SJCRH30 (cell line): ENCODE measurements at regions not wholly inside any gene's neighbourhood (a gene's known extent, or its start where the extent isn't known, plus 50 kb on each side); places are given as distances from the start of the nearest gene placed in this dataset.

Experiments used
- DNase-seq, 2 experiments: peaks; one replicate each; pipeline ENCODE4 v3.0.0-alpha.2; 2015 to 2020
- H3K27ac ChIP-seq: fragments of 250-450 bp; sonication (Bioruptor Pico); 2 replicates; pipeline ENCODE4 v1.5.1; 2020; ENCODE audit warnings: mild to moderate bottlenecking, moderate library complexity
- H3K27me3 ChIP-seq: fragments of 250-450 bp; sonication (Bioruptor Pico); 2 replicates; pipeline ENCODE4 v1.5.1; 2020; ENCODE audit warnings: mild to moderate bottlenecking, moderate library complexity
- H3K36me3 ChIP-seq: fragments of 250-450 bp; sonication (Bioruptor Pico); 2 replicates; pipeline ENCODE4 v1.5.1; 2020; ENCODE audit warnings: mild to moderate bottlenecking, moderate library complexity
- H3K4me1 ChIP-seq: fragments of 250-450 bp; sonication (Bioruptor Pico); 2 replicates; pipeline ENCODE4 v1.5.1; 2020; ENCODE audit warnings: mild to moderate bottlenecking, moderate library complexity
- H3K4me3 ChIP-seq: fragments of 250-450 bp; sonication (Bioruptor Pico); 2 replicates; pipeline ENCODE4 v1.5.1; 2020; ENCODE audit warnings: mild to moderate bottlenecking, moderate library complexity
- H3K9me3 ChIP-seq: fragments of 250-450 bp; sonication (Bioruptor Pico); replicated peaks from 2 replicates; pipeline ENCODE4 v1.5.1; 2020; ENCODE audit warnings: mild to moderate bottlenecking, moderate library complexity

DNA sequence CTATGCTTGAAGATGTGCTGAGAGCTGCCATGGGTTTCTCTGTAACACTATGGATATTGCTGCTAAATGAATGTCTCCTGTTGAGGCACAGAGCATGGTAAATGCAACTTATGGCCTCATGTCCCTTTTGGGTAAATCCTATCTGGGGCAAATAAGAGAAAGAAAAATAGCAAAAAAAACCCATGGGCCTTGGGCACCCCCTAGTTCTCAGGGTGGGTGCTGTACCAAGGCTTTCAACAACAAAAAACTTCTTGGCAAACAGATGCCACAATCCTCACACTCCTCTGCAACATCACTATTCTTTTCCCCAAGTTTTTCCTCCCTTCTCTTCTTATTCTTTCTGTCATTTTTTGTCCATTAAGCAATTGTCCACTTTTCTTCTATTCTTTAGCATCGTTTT, 340.1 kb upstream of the ROBO2 start:
- H3K36me3 ChIP-seq = no peaks in the 10 kb centered on the region
- H3K4me1 ChIP-seq = no peaks in the 10 kb centered on the region
- no peak for DNase-seq
- H3K27me3 ChIP-seq = no peaks in the 10 kb centered on the region
- H3K9me3 ChIP-seq = no peaks in the 10 kb centered on the region
- no peak overlapping the region for H3K27ac ChIP-seq
- no peak overlapping the region for H3K4me3 ChIP-seq

DNA sequence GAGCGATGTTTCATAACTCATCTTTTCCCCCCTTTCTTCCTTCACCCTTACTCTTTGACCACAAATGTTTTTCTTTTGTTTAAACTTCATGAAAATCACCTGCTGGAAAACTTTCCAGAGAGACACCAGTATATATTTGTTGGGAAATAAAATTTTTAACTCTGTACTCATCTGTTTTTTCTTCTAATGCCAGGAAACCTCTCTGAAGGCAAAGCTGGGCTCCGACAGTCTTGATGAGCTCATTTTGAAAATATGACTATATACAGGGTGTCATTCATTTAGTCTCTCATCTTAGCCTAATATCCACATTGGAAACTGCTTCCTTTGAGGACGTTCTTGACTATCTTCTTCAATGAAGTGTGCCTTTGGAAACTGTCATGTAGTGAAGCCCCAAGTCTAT, 339.6 kb upstream of the ROBO2 start:
- DNase-seq = no peak
- H3K36me3 ChIP-seq = no peaks in the 10 kb centered on the region
- H3K4me3 ChIP-seq = no peak overlapping the region

DNA sequence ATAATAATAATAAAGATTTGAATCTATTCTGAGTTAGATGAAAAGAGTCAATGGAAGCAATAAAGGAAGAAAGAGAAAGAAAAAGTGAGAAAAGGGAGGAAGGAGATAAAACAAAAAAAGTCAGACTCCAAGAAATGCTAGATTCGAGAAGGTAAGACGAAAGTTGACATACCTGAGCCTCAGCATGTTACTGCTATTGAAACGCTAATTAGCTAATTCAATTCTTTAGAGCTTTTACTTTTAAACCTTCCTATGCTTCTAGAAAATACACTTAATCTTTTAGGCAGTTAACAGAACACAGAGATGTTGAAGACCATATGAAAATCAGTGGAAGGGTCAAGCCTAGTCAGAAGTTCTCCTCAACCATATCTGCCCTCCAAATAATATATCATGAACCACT, 337.2 kb upstream of the ROBO2 start:
- Histone ChIP-seq H3K27ac (no peak overlapping the region), H3K4me3 (no peak overlapping the region), H3K9me3 (no peaks in the 10 kb centered on the region), H3K27me3 (no peaks in the 10 kb centered on the region), H3K4me1 (no peaks in the 10 kb centered on the region), H3K36me3 (no peaks in the 10 kb centered on the region)
- DNase-seq = no peak

More for the DNA sequence above, 339.6 kb upstream of the ROBO2 start:
- no peaks in the 10 kb centered on the region for H3K9me3 ChIP-seq
- H3K27me3 ChIP-seq = no peaks in the 10 kb centered on the region
- H3K27ac ChIP-seq = no peak overlapping the region
- H3K4me1 ChIP-seq = no peaks in the 10 kb centered on the region

DNA sequence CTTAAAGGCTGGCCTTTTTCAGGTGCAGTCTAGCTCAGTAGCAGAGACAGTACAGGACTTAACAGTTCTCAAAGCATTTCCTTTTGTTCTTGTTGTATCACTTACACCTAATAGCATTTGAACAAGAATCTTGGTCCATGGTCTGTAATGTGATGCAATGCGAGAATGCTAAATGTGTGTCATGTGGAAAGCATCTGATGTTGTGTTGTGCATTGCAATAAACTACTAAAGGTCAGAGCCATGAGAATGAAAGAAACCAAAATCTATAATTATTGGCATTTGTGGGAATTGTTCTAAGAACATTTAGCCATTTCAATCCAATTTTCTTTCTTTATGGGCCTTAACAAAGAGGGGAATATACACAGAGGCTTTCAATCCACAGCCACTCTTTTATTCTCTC, 324.5 kb upstream of the ROBO2 start:
- Histone ChIP-seq H3K27me3 (no peaks in the 10 kb centered on the region), H3K4me3 (no peak overlapping the region), H3K36me3 (no peaks in the 10 kb centered on the region), H3K27ac (no peak overlapping the region), H3K9me3 (no peaks in the 10 kb centered on the region), H3K4me1 (no peaks in the 10 kb centered on the region)
- DNase-seq = no peak

DNA sequence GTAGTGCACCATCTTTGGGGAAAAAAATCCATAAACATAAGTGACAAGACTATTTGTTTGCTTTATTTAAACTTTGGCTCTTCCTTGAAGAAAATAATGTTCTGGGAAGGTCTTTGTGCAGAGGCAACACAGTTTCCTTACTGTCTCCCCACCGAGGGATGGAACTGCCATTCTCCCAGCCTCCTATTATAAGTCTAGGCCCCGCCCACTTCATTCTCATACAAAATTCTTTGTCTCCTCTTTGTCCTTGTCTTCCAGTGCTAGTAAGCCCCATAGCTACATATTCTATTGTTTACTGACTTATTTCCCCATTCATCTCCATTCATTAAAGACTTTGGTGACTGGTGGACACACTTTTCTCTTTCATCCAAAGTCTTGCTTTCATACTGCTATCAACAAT, 316.5 kb upstream of the ROBO2 start:
- DNase-seq = no peak
- H3K4me1 ChIP-seq = no peaks in the 10 kb centered on the region
- H3K4me3 ChIP-seq = no peak overlapping the region
- no peaks in the 10 kb centered on the region for H3K27me3 ChIP-seq
- H3K36me3 ChIP-seq = no peaks in the 10 kb centered on the region
- no peaks in the 10 kb centered on the region for H3K9me3 ChIP-seq
- H3K27ac ChIP-seq = no peak overlapping the region

DNA sequence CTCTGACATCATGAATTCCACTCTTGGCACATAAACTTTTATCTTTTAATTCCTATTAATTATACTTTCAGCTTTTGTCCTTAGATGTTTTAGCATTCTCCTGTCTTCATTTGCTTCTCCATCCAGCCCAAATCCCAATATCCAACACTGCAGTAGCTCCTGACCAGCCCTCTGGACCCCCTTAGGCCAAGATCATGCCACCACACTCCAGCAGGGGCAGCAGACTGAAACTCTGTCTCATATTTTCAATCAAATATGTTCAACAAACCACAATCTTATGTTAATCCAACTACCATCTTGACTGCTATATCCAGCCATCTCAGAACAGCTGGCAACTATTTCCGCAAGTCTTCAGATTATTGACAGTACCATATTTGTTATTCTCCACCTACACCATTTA, 315.8 kb upstream of the ROBO2 start:
- Histone ChIP-seq H3K9me3 (no peaks in the 10 kb centered on the region), H3K4me3 (no peak overlapping the region; the same call in 1 of the 2 replicates), H3K27ac (no peak overlapping the region), H3K4me1 (no peaks in the 10 kb centered on the region), H3K27me3 (no peaks in the 10 kb centered on the region), H3K36me3 (no peaks in the 10 kb centered on the region)
- peak; percentile 7 to 30 for DNase-seq

DNA sequence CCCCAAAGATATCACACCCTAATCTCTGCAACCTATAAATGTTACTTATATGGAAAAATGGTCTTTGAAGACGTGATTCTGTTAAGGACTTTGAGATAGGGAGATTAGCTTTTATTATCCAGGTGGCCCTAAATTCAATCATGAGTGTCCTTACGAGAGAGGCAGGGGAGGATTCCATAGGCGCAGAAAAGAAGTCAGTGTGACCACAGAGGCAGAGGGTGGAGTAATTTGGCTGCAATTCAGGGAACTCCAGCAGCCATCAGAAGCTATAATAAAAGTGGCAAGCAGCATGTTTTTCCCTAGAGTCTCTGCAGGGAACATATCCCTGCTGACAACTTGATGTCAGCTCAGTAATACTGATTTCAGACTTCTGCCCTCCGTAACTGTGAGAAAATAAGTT, 315.2 kb upstream of the ROBO2 start:
- H3K9me3 ChIP-seq = no peaks in the 10 kb centered on the region
- H3K36me3 ChIP-seq = no peaks in the 10 kb centered on the region
- peak; percentile 3 to 34 for DNase-seq
- no peaks in the 10 kb centered on the region for H3K4me1 ChIP-seq
- no peaks in the 10 kb centered on the region for H3K27me3 ChIP-seq
- H3K4me3 ChIP-seq = no peak overlapping the region; the same call in 1 of the 2 replicates
- H3K27ac ChIP-seq = no peak overlapping the region

DNA sequence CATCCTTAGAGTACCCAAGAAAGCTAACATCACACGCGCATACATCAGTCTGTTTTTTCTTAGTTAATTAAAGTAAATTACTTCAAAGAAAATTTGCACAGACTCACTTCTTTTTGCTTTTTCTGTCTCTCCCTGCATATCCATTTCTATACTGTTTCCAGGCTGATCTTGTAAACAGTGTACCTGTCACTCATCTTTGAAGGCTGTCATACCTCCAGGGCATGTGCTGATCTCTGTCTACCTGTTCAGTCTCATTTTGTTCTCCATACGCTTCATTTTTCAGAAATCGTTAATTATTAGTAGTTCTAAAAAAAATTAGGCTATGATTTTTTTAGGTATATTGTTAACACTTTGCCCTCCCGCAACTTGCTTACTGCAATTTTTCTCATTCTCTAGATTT, 313.9 kb upstream of the ROBO2 start:
- no peak for DNase-seq
- no peaks in the 10 kb centered on the region for H3K36me3 ChIP-seq
- H3K27ac ChIP-seq = no peak overlapping the region
- H3K4me3 ChIP-seq = no peak overlapping the region
- no peaks in the 10 kb centered on the region for H3K27me3 ChIP-seq
- no peaks in the 10 kb centered on the region for H3K4me1 ChIP-seq
- H3K9me3 ChIP-seq = no peaks in the 10 kb centered on the region

DNA sequence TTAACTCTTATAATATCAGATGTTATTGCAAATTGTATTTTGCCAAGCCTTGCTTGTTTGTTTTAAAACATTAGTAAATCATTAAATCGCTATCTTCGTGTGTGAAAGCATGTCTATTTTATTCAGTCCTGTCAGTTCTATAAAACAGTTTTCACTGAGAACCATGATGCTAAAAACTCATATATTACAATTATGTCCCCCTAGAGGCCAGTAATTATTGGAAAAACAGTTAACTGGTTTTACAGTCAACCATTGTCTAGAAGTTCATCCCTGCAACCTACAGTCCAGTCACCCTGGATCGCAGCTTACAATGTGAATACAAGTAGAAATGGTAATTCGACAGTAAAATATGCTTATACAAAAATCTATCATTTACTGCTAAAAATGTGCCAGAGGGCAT, 311.5 kb upstream of the ROBO2 start:
- Histone ChIP-seq H3K4me1 (no peaks in the 10 kb centered on the region), H3K36me3 (no peaks in the 10 kb centered on the region), H3K9me3 (no peaks in the 10 kb centered on the region), H3K4me3 (no peak overlapping the region), H3K27me3 (no peaks in the 10 kb centered on the region), H3K27ac (no peak overlapping the region)
- no peak for DNase-seq

DNA sequence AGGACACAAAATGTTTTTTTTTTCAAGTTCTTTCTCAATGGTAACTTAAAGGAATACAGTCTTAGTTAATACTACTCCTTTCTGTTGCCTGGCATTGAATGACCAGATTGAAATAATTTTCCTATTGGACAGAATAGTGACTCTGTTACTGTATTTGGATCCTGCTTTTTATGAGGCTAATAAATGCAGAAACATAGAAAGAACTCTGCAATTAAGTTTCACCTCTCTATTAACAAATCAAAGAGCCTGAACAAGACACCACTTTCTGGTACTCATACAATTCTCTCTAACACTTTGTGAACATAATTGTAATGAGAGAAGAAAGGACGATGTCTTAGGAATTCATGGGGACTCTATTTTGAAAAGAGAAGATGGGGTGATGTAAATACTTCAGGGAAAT, 308.4 kb upstream of the ROBO2 start:
- H3K27me3 ChIP-seq = no peaks in the 10 kb centered on the region
- DNase-seq = no peak
- no peaks in the 10 kb centered on the region for H3K4me1 ChIP-seq
- H3K27ac ChIP-seq = no peak overlapping the region
- H3K36me3 ChIP-seq = no peaks in the 10 kb centered on the region
- H3K4me3 ChIP-seq = no peak overlapping the region
- no peaks in the 10 kb centered on the region for H3K9me3 ChIP-seq

DNA sequence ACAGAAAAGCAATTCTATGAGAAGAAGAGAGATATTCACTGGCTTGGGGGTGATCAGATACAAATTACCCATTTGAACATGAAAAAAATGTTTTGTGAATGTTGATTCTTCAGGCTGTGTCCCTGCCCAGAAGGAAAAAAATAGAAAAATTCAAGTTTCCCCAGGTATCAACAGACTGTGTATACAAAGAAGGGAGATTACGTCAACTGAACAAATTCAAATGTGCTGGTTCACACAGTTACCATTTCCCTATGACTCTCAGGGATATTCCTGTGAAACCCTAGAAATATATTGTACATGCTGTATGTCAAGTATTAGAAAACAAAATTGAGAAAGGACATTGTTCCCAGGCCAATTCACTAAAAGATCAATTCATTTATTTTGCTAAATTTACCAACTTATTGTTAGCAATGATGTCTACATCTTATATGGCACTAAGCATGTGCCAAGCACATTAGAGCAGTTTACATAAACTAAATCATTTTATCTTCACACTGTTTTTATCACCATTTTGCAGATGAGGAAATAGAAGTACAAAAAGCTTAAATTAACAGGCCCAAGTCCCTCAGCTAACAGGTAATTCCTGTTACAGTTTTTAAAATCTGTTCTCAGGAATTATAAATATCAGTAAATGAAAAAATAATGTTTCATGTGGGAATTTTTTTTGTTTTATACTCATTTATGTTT, 306.7 kb upstream of the ROBO2 start:
- DNase-seq = no peak
- Histone ChIP-seq H3K27me3 (no peaks in the 10 kb centered on the region), H3K4me3 (no peak overlapping the region), H3K4me1 (no peaks in the 10 kb centered on the region), H3K27ac (no peak overlapping the region), H3K9me3 (no peaks in the 10 kb centered on the region), H3K36me3 (no peaks in the 10 kb centered on the region)

DNA sequence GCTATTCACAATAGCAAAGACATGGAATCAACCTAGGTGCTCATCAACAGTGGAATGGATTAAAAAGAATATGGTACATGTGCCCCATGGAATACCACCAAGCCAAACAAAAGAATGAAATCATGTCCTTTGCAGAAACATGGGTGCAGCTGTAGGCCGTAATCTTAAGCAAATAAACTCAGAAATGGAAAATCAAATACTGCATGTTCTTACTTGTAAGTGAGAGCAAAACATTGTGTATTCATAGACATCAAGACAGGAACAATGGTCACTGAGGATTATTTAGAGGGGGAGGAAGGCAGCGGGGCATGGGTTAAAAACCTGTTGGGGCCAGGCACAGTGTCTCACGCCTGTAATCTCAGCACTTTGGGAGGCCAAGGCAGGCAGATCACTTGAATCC, 304.7 kb upstream of the ROBO2 start:
- Histone ChIP-seq H3K27me3 (no peaks in the 10 kb centered on the region), H3K36me3 (no peaks in the 10 kb centered on the region), H3K27ac (no peak overlapping the region), H3K4me3 (no peak overlapping the region), H3K9me3 (no peaks in the 10 kb centered on the region), H3K4me1 (no peaks in the 10 kb centered on the region)
- DNase-seq = no peak

DNA sequence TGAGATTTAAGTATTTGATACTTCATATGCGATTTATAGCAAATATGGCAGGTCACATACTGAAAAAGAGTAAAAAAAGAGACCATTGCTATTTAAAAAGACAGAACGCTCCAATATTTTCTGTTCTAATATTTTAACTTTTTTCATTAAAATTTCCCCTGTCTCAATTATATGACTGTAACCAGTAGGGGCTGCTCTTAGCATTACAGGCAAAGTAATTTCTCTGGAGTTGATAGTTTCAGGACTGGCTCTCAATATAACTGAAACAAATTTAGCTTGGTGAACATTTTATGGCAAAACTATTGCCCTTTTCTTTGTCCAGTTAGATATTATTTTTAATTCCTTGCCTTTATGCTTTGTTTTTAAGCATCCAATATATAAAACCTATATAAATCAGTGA, 286.3 kb upstream of the ROBO2 start:
- peak in 1 of 2 experiments; percentile 26 for DNase-seq
- Histone ChIP-seq H3K4me3 (no peak overlapping the region), H3K27ac (no peak overlapping the region), H3K27me3 (no peaks in the 10 kb centered on the region), H3K9me3 (no peaks in the 10 kb centered on the region), H3K4me1 (no peaks in the 10 kb centered on the region), H3K36me3 (no peaks in the 10 kb centered on the region)

DNA sequence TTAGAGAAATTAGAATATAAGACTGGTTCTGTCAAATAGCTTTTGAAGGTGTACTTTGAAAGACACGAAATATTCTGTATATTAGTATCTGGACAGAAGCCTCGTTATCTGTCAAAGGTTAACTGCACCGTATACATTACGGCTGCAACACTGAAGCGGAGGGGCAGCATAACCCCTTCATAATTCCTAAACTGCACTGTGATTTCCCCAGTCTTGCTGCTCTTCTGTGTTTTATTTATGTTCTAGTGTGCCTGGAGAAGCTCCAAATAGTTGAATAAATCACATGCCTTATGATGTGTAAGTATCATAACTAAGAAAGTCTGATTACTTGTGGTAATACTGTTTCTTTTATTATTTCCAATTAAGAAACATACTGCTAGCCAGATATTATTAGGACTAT, 285.7 kb upstream of the ROBO2 start:
- Histone ChIP-seq H3K36me3 (no peaks in the 10 kb centered on the region), H3K27ac (no peak overlapping the region), H3K9me3 (no peaks in the 10 kb centered on the region), H3K4me1 (peaks cover 3% of the 10 kb centered on the region), H3K4me3 (no peak overlapping the region), H3K27me3 (no peaks in the 10 kb centered on the region)
- DNase-seq = no peak

DNA sequence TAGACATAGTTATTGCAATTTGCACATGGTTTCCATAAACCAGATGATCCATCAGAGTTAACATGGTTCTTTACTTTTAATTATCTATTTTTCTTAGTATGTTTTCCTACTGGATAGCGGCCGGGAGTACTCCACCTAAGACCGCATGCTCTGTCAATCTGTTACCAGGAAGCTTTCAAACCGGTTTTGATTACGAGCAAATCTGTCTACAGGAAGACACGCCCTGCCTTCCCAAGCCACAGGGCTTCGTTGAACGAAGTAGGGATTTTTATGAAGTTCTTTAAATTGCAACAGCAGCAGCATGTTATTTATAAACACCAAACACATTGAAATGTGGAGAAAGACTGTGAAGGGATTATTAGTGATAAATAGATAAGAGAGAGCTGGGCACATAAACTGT, 283.3 kb upstream of the ROBO2 start:
- Histone ChIP-seq H3K27ac (no peak overlapping the region), H3K4me1 (peaks cover 20% of the 10 kb centered on the region), H3K9me3 (no peaks in the 10 kb centered on the region), H3K27me3 (no peaks in the 10 kb centered on the region), H3K4me3 (no peak overlapping the region), H3K36me3 (no peaks in the 10 kb centered on the region)
- DNase-seq = no peak

DNA sequence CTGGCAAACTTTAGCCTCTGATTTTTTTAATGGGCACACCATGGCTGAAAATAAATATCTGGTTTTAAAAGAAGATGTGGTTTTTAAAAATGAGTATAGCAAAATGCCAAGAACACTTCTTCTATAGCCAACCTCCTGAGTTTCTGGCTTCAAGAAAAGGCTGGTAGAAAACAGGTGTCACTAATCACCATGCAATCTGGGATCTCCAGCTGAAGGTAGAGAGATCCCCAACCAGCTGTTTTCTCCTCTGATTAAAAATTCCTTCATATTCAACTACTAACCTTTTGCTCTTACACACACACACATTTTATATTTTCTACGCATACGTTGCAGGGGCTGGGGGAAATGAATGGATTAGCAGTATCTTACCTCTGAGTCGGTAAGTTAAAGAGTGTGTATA, 279.6 kb upstream of the ROBO2 start:
- peak; percentile 51 to 82 for DNase-seq
- peak overlapping the region; percentile 42 for H3K4me3 ChIP-seq
- H3K27ac ChIP-seq = peak overlapping the region; percentile 77
- no peaks in the 10 kb centered on the region for H3K9me3 ChIP-seq
- H3K27me3 ChIP-seq = no peaks in the 10 kb centered on the region
- peaks cover 32% of the 10 kb centered on the region for H3K4me1 ChIP-seq
- no peaks in the 10 kb centered on the region for H3K36me3 ChIP-seq
